ENCODE measurements at regions not wholly inside any gene's neighbourhood (a gene's known extent, or its start where the extent isn't known, plus 50 kb on each side); places are given as distances from the start of the nearest gene placed in this dataset.

- no peak for TF ChIP-seq CTCF (IDR thresholded peaks at IDR 0.05; ENCODE audit: control insufficient read depth, insufficient read depth, low read depth, low read length, missing control alignments)
- DNase-seq (ENCODE audit: low read depth) = no peak
- H3K4me3 ChIP-seq (ENCODE audit: control insufficient read depth, low read depth, low read length) = no peak overlapping the region
These were observed 130.1 kb upstream of the BMP4 start for GRCh38 chr14:54086767-54087166.

- H3K4me3 ChIP-seq (ENCODE audit: control insufficient read depth, low read depth, low read length) = no peak overlapping the region
- no peak for TF ChIP-seq CTCF (IDR thresholded peaks at IDR 0.05; ENCODE audit: control insufficient read depth, insufficient read depth, low read depth, low read length, missing control alignments)
- DNase-seq (ENCODE audit: low read depth) = no peak
These were observed 130.8 kb upstream of the BMP4 start for GRCh38 chr14:54087376-54087775.

GRCh38 chr14:54088271-54088670 is 131.6 kb upstream of the BMP4 start:
- no peak overlapping the region for H3K4me3 ChIP-seq (ENCODE audit: control insufficient read depth, low read depth, low read length)
- TF ChIP-seq CTCF (IDR thresholded peaks at IDR 0.05; ENCODE audit: control insufficient read depth, insufficient read depth, low read depth, low read length, missing control alignments) = no peak
- no peak for DNase-seq (ENCODE audit: low read depth)

- no peak for DNase-seq (ENCODE audit: low read depth)
- no peak overlapping the region for H3K4me3 ChIP-seq (ENCODE audit: control insufficient read depth, low read depth, low read length)
- TF ChIP-seq CTCF (IDR thresholded peaks at IDR 0.05; ENCODE audit: control insufficient read depth, insufficient read depth, low read depth, low read length, missing control alignments) = no peak
These were observed 133.6 kb upstream of the BMP4 start for GRCh38 chr14:54090274-54090673.

- no peak for TF ChIP-seq CTCF (IDR thresholded peaks at IDR 0.05; ENCODE audit: control insufficient read depth, insufficient read depth, low read depth, low read length, missing control alignments)
- H3K4me3 ChIP-seq (ENCODE audit: control insufficient read depth, low read depth, low read length) = no peak overlapping the region
- DNase-seq (ENCODE audit: low read depth) = no peak
These were observed 138.1 kb upstream of the BMP4 start for GRCh38 chr14:54094765-54095164.

GRCh38 chr14:54098536-54098935 is 141.9 kb upstream of the BMP4 start:
- DNase-seq (ENCODE audit: low read depth) = no peak
- H3K4me3 ChIP-seq (ENCODE audit: control insufficient read depth, low read depth, low read length) = no peak overlapping the region
- TF ChIP-seq CTCF (IDR thresholded peaks at IDR 0.05; ENCODE audit: control insufficient read depth, insufficient read depth, low read depth, low read length, missing control alignments) = no peak

- DNase-seq (ENCODE audit: low read depth) = no peak
- no peak for TF ChIP-seq CTCF (IDR thresholded peaks at IDR 0.05; ENCODE audit: control insufficient read depth, insufficient read depth, low read depth, low read length, missing control alignments)
These were observed 145.4 kb upstream of the BMP4 start for GRCh38 chr14:54102051-54102456.

More at GRCh38 chr14:54102051-54102456, 145.4 kb upstream of the BMP4 start:
- no peak overlapping the region for H3K4me3 ChIP-seq (ENCODE audit: control insufficient read depth, low read depth, low read length)

All from AG09309 (cell line).